Stimulated activated CD4-positive, alpha-beta T cell treated with anti-CD3 and anti-CD28 coated beads, Interleukin-1b, Interleukin-23, amount 100 ng/mL, for 24 hours (primary cell): ENCODE measurements at regions not wholly inside any gene's neighbourhood (a gene's known extent, or its start where the extent isn't known, plus 50 kb on each side); places are given as distances from the start of the nearest gene placed in this dataset.
A peak's percentile ranks its signal among the peaks of the same experiment; 100 is the strongest.

Experiments
- DNase-seq, 4 experiments: peaks; one replicate each; pipeline ENCODE4 v3.0.0-alpha.2; 2020; ENCODE audit warnings: low read depth in 4 of 4, low spot score in 1 of 4

- no peak for DNase-seq
Measured at GRCh38 chr3:102224171-102224570, 210.6 kb upstream of the ZPLD1 start.

- no peak for DNase-seq
Measured at GRCh38 chr3:102225005-102225404, 209.8 kb upstream of the ZPLD1 start.

GRCh38 chr3:102225407-102226132 is 209.2 kb upstream of the ZPLD1 start:
- no peak for DNase-seq

- DNase-seq: no peak
Measured at GRCh38 chr3:102226463-102226862, 208.4 kb upstream of the ZPLD1 start.

- DNase-seq: peak; percentile 42 to 62 (median 54)
Measured at GRCh38 chr3:102229062-102229655, 205.7 kb upstream of the ZPLD1 start.

- no peak for DNase-seq
Measured at GRCh38 chr3:102230057-102230456, 204.8 kb upstream of the ZPLD1 start.

- DNase-seq: no peak
Measured at GRCh38 chr3:102233881-102234280, 200.9 kb upstream of the ZPLD1 start.

GRCh38 chr3:102235679-102236078 is 199.1 kb upstream of the ZPLD1 start:
- no peak for DNase-seq

GRCh38 chr3:102237181-102237580 is 197.6 kb upstream of the ZPLD1 start:
- no peak for DNase-seq

- DNase-seq: no peak
Measured at GRCh38 chr3:102237838-102238237, 197.0 kb upstream of the ZPLD1 start.

GRCh38 chr3:102238362-102238761 is 196.5 kb upstream of the ZPLD1 start:
- no peak for DNase-seq

- DNase-seq: no peak
Measured at GRCh38 chr3:102240720-102241119, 194.1 kb upstream of the ZPLD1 start.

- DNase-seq: no peak
Measured at GRCh38 chr3:102248981-102249705, 185.7 kb upstream of the ZPLD1 start.

GRCh38 chr3:102255736-102256135 is 179.1 kb upstream of the ZPLD1 start:
- DNase-seq: no peak

- no peak for DNase-seq
Measured at GRCh38 chr3:102258666-102259227, 176.1 kb upstream of the ZPLD1 start.

GRCh38 chr3:102259663-102260062 is 175.2 kb upstream of the ZPLD1 start:
- no peak for DNase-seq

GRCh38 chr3:102265720-102266119 is 169.1 kb upstream of the ZPLD1 start:
- no peak for DNase-seq

- DNase-seq: no peak
Measured at GRCh38 chr3:102269406-102269805, 165.4 kb upstream of the ZPLD1 start.

GRCh38 chr3:102290241-102290640 is 144.6 kb upstream of the ZPLD1 start:
- no peak for DNase-seq

- DNase-seq: no peak
Measured at GRCh38 chr3:102295756-102296155, 139.1 kb upstream of the ZPLD1 start.

GRCh38 chr3:102297072-102297658 is 137.7 kb upstream of the ZPLD1 start:
- DNase-seq: no peak
